Adrenal gland (tissue), 5 donors: ENCODE measurements at regions not wholly inside any gene's neighbourhood (a gene's known extent, or its start where the extent isn't known, plus 50 kb on each side); places are given as distances from the start of the nearest gene placed in this dataset.

Experiments
- CTCF ChIP-seq, 6 experiments: fragments of 450-650 bp in 4 of 6; fragments of 200-600 bp in 2 of 6; sonication (generic) in 1 of 6; IDR thresholded peaks; 1 replicate in 5 of 6; 2 replicates in 1 of 6; pipeline versions ENCODE4 v1.5.1 to v1.8.0; 2016 to 2021; ENCODE audit warnings: antibody characterized with exemption in 6 of 6, mild to moderate bottlenecking in 2 of 6, moderate library complexity in 1 of 6
- POLR2A ChIP-seq, 2 donors: fragments of 450-650 bp; IDR thresholded peaks; one replicate each; pipeline ENCODE4 v1.6.1; 2017; ENCODE audit warnings: antibody characterized with exemption in 2 of 2, mild to moderate bottlenecking in 2 of 2, moderate library complexity in 1 of 2
- donor health status: DM: no; HTN: no; CAD: no.

- TF ChIP-seq CTCF (IDR thresholded peaks at IDR 0.05): no peak
- TF ChIP-seq POLR2A (IDR thresholded peaks at IDR 0.05): no peak
Measured at GRCh38 chr3:145735631-145736030, 425.4 kb downstream of the PLOD2 start.
